ENCODE measurements at regions not wholly inside any gene's neighbourhood (a gene's known extent, or its start where the extent isn't known, plus 50 kb on each side); places are given as distances from the start of the nearest gene placed in this dataset.
"Not testable (repeated sequence)": the region's sequence is repeated elsewhere in the genome, so short reads cannot be mapped to it uniquely, and the experiment has no call there.

DNA sequence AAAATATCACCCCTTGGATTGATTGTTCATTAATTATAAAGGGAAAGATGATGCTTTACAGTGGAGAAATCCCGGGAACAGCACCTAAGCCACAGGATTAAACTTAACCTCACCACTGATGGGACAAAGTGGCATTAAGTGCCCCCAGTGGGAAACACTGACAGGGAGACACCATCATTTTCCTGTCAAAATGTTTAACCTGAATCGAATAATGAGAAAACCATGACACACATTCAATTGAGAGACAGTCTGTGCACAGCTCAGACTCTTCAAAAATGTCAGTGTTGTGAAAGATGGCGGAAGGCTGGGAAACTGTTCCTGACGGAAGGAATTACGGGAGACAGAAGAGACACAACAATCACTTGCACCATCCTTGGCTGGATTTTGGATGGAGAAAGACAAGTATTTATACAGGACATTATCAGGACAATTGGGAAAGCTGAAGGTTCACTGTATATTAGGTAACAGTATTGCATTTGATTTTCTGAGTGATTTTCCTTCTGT is 111.8 kb upstream of the ASB18 start:
- DNase-seq (ENCODE audit: low read depth), result no peak

DNA sequence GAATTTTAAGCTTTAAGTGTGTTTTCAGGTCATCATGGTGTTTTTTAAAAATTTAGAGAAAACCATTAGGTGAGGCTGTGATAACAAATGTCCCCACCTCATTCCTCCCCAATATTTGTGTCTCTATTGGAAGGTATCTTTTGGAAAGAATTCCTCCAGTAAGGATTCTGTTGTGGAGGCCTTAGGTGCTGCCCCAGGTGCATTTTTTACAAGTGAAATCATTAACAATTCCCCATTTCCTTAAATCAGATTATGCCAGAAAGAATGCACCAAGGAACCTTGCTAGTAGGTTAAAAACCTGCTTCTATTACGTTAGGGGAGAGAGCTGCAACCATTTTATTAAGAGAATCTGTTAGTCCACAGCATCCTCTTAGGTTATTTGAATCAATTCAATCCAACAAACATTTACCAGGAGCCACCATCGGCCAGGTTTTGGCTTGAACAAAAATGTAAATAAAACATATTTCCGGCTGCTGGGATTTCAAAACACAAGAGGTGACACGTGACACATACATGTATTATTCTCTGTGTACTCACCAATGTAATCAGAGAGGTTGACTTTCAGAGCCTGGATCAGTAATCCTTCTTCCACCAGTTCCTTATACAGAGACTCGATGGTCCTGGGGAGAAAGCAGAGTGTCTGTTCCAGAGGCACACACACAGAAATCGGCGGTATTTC is 112.5 kb upstream of the ASB18 start:
- DNase-seq (ENCODE audit: low read depth), result no peak

DNA sequence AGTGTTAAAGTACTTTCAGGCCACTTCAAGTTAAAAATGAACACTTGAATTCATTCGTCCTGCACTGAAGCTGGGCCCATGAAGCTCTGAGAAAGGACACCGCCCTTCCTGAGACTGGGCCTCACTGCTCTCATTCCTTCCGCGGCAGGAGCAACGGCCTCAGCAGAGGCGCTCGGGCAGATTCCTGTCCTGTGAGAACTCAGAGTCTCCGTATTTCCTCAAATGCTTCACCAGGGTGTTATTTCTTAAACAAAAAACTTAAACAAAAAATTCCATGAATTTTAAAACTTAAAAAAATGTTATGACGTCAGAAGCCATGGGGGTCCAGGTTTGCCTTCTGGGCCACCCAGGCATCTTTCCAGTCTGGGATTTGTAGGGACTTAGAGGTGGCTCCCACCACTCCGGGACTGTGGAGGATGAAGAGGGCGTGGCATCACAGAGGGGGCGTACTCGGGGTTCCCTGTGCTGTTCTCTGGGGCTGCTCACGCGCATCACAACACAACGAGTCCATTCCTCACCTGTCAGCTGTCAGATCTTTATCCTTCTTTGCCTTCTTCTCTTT is 115.9 kb upstream of the ASB18 start:
- DNase-seq (ENCODE audit: low read depth), result no peak

DNA sequence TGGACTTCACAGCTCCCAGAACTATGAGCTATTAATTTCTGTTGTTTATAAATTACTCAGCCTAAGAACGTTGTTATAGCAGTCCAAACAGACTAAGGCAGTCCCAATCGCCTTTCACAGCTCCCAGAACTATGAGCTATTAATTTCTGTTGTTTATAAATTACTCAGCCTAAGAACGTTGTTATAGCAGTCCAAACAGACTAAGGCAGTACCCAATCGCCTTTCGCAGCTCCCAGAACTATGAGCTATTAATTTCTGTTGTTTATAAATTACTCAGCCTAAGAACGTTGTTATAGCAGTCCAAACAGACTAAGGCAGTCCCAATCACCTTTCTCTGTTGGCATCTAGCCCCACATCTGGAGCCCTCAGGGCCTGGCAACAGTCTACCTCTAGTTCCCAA is 117.0 kb upstream of the ASB18 start:
- not testable (repeated sequence) for DNase-seq (ENCODE audit: low read depth)

DNA sequence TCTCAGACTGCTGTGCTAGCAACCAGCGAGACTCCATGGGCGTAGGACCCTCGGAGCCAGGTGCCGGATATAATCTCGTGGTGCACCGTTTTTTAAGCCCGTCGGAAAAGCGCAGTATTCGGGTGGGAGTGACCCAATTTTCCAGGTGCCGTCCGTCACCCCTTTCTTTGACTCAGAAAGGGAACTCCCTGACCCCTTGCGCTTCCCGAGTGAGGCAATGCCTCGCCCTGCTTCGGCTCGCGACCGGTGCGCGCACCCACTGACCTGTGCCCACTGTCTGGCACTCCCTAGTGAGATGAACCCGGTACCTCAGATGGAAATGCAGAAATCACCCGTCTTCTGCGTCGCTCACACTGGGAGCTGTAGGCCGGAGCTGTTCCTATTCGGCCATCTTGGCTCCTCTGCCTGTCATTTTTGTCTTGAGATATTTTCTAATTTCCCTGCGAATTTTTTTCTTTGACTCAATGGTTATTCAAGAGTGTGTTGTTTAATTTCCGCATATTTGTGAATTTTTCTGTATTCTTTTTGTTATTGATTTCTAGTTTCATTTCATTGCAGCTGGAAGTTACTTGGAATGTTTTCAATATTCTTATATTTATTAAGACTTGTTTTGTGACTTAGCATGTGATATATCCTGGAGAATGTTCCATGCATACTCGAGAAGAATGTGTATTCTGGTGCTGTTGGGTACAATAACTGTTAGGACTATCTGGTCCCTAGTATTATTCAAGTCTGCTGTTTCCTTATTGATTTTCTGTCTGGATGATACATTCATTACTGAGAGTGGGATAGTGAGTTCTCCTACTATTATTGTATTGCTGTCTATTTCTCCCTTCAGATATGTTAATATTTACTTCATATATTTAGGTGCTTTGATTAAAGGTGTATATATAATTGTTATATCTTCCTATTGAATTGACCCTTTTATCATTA is 125.3 kb upstream of the ASB18 start:
- not testable (repeated sequence) for DNase-seq (ENCODE audit: low read depth)

DNA sequence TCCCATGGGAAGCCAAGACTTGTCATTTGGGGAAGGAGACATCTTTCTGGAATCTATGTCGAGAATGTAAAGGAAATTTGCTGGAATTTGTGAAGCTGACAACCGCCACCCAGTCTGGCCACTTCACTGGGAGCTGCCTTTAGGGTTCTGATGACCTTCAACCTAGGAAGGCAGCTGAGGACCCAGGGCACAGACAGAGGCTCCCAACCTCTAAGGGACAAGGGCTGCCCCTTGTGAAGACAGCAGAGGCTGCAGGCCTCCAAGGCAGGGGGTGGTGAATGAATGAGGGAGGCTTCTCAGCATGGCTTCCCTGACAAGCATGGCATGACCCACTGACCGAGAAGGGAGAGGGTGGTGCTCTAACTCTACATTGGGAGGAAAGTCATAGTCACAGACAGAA is 128.9 kb upstream of the ASB18 start:
- no peak for DNase-seq (ENCODE audit: low read depth)

DNA sequence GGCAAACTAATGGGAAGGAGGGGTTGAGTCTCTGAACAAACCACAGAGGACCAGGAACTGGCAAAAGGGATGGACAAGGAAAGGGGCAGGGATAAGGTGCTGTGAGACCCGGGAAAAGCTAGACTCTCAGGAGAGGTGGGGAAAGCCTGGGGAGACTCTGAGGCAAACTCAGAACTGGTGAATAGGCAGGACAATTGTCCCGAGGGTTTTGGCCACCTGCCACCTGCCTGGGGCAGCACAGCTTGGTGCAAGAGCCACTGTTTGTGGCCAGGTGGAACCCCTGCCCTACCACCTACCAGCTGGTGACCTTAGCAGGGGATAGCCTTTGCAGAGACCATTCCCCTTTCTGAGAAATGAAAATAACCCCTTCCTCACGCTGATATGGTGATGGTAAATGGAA is 129.4 kb upstream of the ASB18 start:
- DNase-seq (ENCODE audit: low read depth), result no peak

DNA sequence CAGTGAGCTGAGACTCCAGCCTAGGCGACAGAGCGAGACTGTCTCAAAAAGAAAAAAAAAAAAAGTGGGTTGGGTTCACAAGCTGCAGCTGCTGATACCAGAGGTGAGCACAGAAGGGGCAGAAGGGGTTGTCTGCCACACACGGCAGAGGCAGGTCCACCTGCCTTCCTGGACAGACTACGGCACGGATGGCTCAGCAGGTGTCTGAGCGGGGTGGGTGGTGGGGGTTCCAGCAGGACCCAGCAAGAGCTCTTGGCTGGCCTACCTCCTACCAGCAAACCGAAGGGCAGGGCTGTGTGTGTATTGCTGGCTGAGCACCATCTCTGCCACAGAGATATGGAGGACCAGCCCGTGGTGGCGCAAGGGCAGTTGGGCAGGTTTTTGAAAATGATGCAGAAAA is 130.4 kb upstream of the ASB18 start:
- no peak for DNase-seq (ENCODE audit: low read depth)

DNA sequence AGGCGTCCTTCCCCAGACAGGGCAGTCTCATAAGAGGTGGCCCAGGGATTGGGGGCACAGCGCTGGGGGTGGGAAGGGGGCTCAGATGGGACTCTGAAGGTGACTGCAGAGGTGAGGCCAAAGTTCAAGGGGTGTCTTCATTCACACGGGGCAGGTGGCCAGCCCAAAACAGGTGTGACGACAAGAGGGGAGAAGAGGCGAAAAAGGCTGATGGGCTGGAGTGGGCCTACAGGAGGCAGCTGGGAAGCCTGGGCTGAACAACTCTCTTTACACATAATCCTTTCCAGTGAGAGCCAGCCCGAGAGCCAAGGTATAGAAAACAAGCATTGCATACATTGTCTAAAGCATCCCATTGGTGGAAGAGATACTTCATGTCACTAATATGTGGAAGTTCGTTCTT is 130.9 kb upstream of the ASB18 start:
- DNase-seq (ENCODE audit: low read depth), result no peak

DNA sequence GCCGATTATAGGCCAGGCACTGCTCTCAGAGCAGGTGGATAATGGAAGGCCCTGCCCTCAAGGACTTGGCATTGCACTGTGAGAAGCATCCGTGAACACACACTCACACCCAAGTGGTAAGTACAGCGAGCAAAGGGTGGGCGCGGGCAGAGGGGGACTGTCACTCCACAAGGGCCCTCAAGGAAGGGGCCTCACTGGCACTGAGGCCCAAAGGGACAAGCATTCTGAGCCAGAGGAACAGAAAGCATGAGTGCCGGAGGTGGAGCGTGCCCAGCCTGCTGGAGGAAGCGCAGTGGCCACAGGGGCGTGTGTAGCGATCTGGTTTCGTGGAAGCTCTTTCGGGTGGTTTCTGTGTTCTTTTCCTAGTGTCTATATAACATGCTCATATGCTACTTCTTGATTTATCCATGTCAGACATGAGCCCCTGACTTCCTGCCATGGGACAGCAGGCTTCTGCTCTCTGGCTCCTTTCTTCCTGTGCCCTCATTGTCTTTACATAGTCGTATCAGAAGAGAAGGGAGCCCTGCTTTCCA is 132.7 kb upstream of the ASB18 start:
- no peak for DNase-seq (ENCODE audit: low read depth)

DNA sequence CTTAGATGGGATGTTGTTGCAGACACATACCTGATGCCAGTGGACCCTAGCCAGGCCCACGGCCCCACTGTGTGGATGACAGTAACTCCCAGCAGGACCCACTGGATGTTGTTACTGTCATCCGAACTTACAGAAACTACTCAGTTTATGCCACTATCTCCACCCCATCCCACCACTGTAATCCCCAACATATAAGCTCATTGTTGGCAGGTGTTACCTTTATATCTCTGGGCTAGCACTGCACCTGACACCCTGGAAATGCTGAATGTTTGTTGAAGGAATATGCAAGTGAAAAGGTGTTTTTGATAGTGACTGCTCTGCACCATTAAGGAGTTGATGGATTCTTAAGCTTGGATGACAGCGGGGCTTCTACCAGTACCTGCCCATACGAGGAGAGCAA is 133.5 kb upstream of the ASB18 start:
- DNase-seq (ENCODE audit: low read depth), result no peak

DNA sequence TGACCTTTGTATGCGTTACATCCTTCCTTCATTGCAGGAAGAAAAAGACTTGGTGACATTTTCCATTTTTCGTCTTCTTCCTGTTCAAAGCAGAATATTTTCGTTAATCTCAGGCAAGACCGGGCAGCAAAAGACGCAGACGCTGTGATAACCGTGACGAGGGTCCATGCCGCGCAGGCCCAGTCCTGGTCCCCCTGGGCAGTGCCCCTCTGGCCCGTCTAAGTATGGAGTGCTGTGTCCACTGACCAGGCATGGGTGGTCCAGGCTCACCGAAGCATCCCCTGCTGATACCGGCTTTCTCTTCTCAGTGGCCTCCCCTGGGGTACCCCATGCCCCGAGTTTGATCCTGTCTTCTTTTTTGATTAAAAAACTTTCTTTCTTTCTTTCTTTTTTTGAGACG is 135.2 kb upstream of the ASB18 start:
- DNase-seq (ENCODE audit: low read depth), result no peak

DNA sequence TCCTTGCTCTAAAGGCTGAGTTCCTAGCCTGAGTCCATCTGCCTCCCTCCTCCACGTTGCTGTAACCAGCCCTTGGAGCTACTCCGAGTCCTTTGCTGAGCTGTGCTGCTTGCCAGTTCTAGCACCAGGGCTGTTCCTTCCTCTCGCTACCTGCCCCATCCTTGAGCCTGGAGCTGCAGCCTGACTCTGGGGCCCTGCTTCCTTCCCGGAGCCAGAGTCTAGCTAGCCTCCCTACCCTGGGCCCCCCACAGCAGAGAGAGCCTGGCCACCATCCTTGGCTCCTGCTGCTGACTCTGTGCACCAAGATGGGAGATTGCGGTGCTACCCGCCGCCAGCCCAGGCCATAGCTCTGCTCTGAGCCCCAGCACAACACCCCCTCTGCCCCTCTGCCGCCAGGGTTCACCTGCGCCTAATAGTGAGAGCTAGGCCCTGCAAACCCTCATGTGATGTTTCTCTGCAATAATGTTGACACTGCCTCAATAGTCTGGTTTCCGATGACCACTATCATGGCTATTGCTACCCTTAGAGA is 135.9 kb upstream of the ASB18 start:
- DNase-seq (ENCODE audit: low read depth), result no peak

DNA sequence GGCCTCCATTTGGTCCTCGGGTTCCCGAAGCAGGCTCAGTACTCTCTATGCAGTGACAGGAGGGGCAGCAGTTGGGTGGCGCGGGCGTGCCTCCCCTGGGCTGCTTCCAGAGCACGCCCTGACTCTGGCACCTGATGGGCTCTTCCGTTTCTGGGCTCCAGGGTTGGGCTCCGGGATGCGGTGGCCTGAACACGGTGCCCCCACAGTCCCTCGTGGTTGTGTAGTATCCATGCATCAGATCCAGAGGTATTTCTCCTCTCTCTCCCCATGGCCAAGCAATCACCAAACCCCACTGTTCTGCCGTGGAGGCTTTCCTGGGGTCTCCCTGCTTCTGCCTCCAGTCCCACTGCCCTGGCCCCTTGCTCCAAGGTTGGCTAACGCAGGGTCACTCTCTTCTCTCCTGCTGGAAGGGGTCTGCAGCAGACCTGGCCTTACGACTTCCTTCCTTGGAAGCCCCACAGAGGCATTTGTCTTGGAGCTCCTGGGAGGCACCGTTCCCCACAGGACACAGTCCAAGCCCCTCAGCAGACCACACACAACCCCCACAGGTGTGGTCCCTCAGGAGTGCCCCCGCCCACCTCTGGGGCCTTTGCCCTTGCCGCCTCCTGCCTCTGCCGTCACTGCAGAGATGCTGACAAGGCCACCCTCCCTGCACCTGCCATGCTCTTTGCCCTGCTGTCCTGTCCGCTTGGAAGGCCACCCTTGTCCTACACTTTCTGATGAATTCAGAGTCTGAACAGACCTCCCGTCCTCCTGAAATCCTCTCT is 136.6 kb upstream of the ASB18 start:
- DNase-seq (ENCODE audit: low read depth), result no peak

DNA sequence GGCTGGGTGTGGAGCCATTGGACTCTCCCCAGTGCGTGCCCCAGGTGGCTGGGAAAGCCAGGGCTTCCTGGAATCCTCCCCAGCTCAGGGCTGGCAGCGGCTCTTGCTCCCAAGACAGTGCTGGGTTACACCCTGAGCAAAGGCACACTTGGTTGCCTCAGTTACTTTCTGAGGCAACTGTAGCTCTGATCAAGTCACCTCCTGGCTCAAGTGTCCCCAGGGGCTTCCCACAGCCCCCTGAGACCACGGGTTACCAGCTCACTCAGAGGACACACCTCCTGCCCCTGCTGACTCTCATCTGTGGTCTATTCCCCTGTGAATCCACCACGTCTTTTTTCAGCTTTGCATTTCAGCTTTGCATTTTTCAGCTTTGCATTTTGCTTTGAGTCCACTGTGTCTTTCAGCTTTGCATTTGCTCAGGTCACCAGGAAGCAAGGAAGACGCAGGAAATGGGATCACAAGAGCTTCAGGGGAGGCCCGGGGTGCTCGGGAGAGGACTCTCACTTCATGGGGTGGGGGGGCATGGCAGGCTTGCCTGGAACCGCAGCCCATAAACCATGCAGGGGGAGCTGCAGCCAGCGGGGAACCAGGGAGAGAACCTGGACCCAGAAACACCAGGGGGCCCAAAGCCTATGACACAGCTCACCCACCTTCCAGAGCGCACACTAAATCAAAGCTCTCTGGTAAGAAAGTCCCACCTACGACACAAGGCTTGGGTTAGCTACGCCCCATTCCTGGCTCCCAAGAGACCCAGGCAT is 138.0 kb upstream of the ASB18 start:
- DNase-seq (ENCODE audit: low read depth), result no peak

DNA sequence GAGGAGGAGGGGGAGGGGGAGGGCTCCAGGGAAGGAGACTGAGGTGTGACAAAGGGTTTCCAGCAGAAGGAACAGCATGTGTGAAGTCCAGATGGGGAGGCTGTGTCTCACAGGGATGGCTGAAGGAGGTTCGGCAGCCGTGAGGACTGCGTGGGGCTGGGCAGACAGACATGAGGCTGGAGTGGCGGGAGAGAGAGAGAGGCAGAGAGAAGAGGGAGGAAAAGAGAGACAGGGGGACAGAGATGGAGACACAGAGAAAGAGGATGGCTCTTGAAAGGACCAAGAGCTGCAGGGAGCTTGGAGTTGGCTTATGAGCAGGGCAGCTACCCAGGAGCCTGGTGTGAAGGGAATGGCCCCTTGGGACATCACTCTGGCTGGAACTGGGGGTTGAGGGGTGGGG is 138.9 kb upstream of the ASB18 start:
- no peak for DNase-seq (ENCODE audit: low read depth)

DNA sequence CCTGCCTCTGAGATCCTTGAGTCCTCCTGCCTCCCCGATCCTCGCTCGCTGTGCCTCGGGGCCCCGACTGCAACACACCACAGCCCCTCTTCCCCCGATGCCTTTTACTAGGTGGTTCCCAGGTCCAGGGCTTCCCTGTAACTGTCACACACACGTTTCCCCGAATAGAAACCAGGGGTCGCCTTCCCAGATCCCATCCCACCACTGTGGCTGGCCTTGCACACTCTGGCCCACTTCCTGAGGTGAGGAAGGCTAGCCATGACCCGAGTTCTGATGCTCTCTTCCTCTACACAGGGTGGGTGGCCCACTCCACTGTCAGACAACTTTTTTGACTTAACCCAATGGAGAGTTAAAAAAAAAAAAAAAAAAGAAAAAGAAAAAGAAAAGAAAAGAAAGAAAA is 139.6 kb upstream of the ASB18 start:
- DNase-seq (ENCODE audit: low read depth), result no peak

DNA sequence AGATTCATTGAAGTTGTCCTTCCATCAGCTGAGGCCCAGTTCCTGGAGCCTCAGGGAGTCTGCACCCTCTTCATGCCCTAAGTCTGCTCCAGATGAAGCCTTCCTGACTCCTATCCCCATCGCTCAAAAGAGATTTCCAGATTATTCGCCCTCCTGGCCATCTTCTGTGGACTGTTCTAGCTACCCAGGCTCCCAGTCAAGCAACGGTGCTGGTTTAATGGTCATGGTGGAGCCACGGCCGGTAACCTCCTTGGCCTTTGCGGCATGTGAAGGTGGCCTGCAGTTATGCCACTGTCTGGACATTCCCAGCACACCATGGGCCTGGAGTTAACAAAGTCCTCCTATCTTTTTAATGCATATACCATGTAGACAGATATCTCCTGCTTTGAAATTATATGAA is 140.1 kb upstream of the ASB18 start:
- DNase-seq (ENCODE audit: low read depth), result no peak

DNA sequence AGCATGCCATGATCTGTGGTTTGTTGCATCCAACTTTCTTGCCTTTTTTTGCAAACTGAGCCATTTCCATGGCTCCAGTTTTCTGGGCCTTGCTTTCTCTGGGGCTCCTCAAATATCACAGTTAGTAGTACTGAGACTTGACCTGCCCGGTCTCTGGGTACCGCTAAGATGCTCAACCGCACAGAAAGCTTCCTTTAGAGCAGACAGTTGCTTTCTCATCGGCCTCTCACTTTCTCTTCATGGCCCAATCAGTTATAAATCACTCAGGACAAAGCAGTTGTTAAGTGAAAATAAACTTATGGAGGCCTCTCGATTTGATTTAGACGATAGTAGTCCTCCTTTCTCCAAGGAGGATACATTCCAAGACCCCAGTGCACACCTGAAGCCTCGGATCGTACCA is 141.2 kb upstream of the ASB18 start:
- no peak for DNase-seq (ENCODE audit: low read depth)

DNA sequence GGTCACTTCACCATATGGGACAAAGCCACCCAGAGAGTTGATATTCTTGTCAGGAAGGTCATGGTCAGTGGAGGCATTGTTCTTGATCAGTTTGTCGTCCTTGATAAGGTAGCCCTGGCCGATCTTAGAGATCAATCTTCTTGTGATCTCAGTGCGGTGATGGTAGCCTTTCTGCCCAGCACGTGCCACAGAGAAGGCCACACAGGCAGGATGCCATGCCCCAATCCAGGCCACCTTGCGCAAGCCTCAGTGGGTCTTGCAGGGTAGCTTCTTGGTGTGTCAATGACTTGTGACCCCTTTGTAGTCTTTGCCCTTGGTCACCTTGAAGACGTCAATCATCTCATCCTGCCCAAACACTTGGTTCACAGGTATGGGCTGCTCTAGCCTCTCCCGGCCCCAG is 143.9 kb upstream of the ASB18 start:
- DNase-seq (ENCODE audit: low read depth), result no peak

DNA sequence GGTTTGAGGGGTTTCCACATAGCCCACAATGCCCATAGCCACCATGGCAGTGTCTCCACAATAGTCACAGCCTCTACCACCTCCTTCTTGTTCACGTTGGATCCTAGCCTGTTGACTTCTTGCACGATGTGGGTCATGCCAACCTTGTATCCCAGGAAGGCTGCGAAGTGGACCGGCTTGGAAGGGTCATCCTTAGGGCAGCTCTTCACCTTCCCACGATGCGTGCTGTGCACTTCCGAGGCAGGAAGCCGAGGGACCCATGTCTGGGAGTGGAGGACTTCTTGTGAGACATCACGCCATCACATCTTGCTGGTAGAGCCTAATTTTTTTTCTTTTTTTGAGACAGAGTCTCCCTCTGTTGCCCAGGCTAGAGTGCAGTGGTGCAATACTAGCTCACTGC is 144.6 kb upstream of the ASB18 start:
- no peak for DNase-seq (ENCODE audit: low read depth)
